Liver (tissue), 8 donors: ENCODE measurements at regions not wholly inside any gene's neighbourhood (a gene's known extent, or its start where the extent isn't known, plus 50 kb on each side); places are given as distances from the start of the nearest gene placed in this dataset.
A peak's percentile ranks its signal among the peaks of the same experiment; 100 is the strongest.
"Not testable (repeated sequence)": the region's sequence is repeated elsewhere in the genome, so short reads cannot be mapped to it uniquely, and the experiment has no call there.

ENCODE experiments used
- DNase-seq: peaks from one replicate; pipeline ENCODE4 v3.0.0-alpha.2; 2017; ENCODE audit warnings: low spot score
- H3K27ac ChIP-seq, 2 donors: one replicate each; pipeline ENCODE4 v1.7.0; 2013; ENCODE audit warnings: inconsistent platforms in 2 of 2, low read length in 2 of 2, control low read depth in 1 of 2, low read depth in 1 of 2, mild to moderate bottlenecking in 1 of 2
- H3K27me3 ChIP-seq, 4 donors: one replicate each; pipeline versions ENCODE4 v1.6.1 to v1.7.0; 2013; ENCODE audit warnings: low read length in 3 of 4, inconsistent platforms in 1 of 4, mild to moderate bottlenecking in 1 of 4, moderate library complexity in 1 of 4; ENCODE audit not compliant: control insufficient read depth in 4 of 4, insufficient read depth in 4 of 4
- H3K36me3 ChIP-seq, 4 donors: one replicate each; pipeline versions ENCODE4 v1.6.1 to v1.7.0; 2013; ENCODE audit warnings: low read length in 3 of 4, mild to moderate bottlenecking in 3 of 4, low read depth in 1 of 4, moderate library complexity in 1 of 4; ENCODE audit not compliant: control insufficient read depth in 4 of 4, insufficient read depth in 3 of 4
- H3K4me1 ChIP-seq, 4 donors: one replicate each; pipeline versions ENCODE4 v1.6.1 to v1.7.0; 2013; ENCODE audit warnings: low read length in 3 of 4, mild to moderate bottlenecking in 3 of 4, moderate library complexity in 1 of 4; ENCODE audit not compliant: control insufficient read depth in 4 of 4, insufficient read depth in 4 of 4
- H3K4me3 ChIP-seq, 3 donors: one replicate each; pipeline versions ENCODE4 v1.6.1 to v1.7.0; 2013; ENCODE audit warnings: low read length in 3 of 3, control low read depth in 1 of 3, low read depth in 1 of 3, mild to moderate bottlenecking in 1 of 3
- H3K9ac ChIP-seq, 2 donors: one replicate each; pipeline ENCODE4 v1.7.0; 2013; ENCODE audit warnings: low read length in 2 of 2, mild to moderate bottlenecking in 2 of 2, moderate library complexity in 2 of 2, control low read depth in 1 of 2, low read depth in 1 of 2
- H3K9me3 ChIP-seq, 4 donors: one replicate each; pipeline versions ENCODE4 v1.6.1 to v1.7.0; 2013; ENCODE audit warnings: low read length in 3 of 4; ENCODE audit not compliant: control insufficient read depth in 4 of 4
- ATF3 ChIP-seq: IDR thresholded peaks from 2 replicates; pipeline ENCODE4 v1.6.1; 2016; ENCODE audit warnings: antibody characterized with exemption
- CTCF ChIP-seq: fragments of 150-350 bp; IDR thresholded peaks from 2 replicates; pipeline ENCODE4 v1.5.1; 2017; ENCODE audit warnings: improper control_type of control experiment, low read depth, low read length; ENCODE audit not compliant: missing input control
- EGR1 ChIP-seq, 2 donors: IDR thresholded peaks; 2 replicates each; pipeline ENCODE4 v1.6.1; 2016 to 2018; ENCODE audit warnings: antibody characterized with exemption in 2 of 2, low read depth in 2 of 2
- FOXA1 ChIP-seq: IDR thresholded peaks from 2 replicates; pipeline ENCODE4 v1.6.1; 2016; ENCODE audit warnings: antibody characterized with exemption
- FOXA2 ChIP-seq: IDR thresholded peaks from 2 replicates; pipeline ENCODE4 v1.6.1; 2016; ENCODE audit warnings: antibody characterized with exemption
- GABPA ChIP-seq, 2 donors: IDR thresholded peaks in 1 of 2; conservative IDR thresholded peaks in 1 of 2; 2 replicates each; pipeline ENCODE4 v1.6.1; 2016; ENCODE audit warnings: antibody characterized with exemption in 2 of 2, mild to moderate bottlenecking in 1 of 2, moderate library complexity in 1 of 2
- HNF4A ChIP-seq, 2 donors: conservative IDR thresholded peaks; 2 replicates each; pipeline ENCODE4 v1.6.1; 2016; ENCODE audit warnings: antibody characterized with exemption in 2 of 2, mild to moderate bottlenecking in 2 of 2
- HNF4G ChIP-seq: IDR thresholded peaks from 2 replicates; pipeline ENCODE4 v1.6.1; 2016; ENCODE audit warnings: antibody characterized with exemption
- JUND ChIP-seq, 2 donors: IDR thresholded peaks; 2 replicates each; pipeline ENCODE4 v1.6.1; 2016; ENCODE audit warnings: antibody characterized with exemption in 2 of 2
- MAX ChIP-seq: IDR thresholded peaks from 2 replicates; pipeline ENCODE4 v1.6.1; 2016; ENCODE audit warnings: antibody characterized with exemption
- NR2F2 ChIP-seq: IDR thresholded peaks from 2 replicates; pipeline ENCODE4 v1.6.1; 2016; ENCODE audit warnings: antibody characterized with exemption
- RAD21 ChIP-seq, 2 donors: IDR thresholded peaks; 2 replicates each; pipeline ENCODE4 v1.6.1; 2016; ENCODE audit warnings: antibody characterized with exemption in 2 of 2, mild to moderate bottlenecking in 2 of 2
- RXRA ChIP-seq, 2 donors: IDR thresholded peaks; 2 replicates each; pipeline ENCODE4 v1.6.1; 2017 to 2018; ENCODE audit warnings: antibody characterized with exemption in 2 of 2, mild to moderate bottlenecking in 1 of 2
- SP1 ChIP-seq: IDR thresholded peaks from 2 replicates; pipeline ENCODE4 v1.6.1; 2018; ENCODE audit warnings: antibody characterized with exemption, mild to moderate bottlenecking
- TAF1 ChIP-seq: conservative IDR thresholded peaks from 2 replicates; pipeline ENCODE4 v1.6.1; 2016; ENCODE audit warnings: antibody characterized with exemption, mild to moderate bottlenecking
- YY1 ChIP-seq: IDR thresholded peaks from 2 replicates; pipeline ENCODE4 v1.6.1; 2016; ENCODE audit warnings: antibody characterized with exemption, mild to moderate bottlenecking
- ZBTB33 ChIP-seq: IDR thresholded peaks from 2 replicates; pipeline ENCODE4 v1.6.1; 2016; ENCODE audit warnings: antibody characterized with exemption
- WGBS: extraction: QIAGEN DNeasy Blood & Tissue Kit; methylation state at CpG from one replicate; pipeline ENCODE4 v1.1.7; 2013; 5-methylcytosine and 5-hydroxymethylcytosine counted together
- donor health status: healthy.
- donor health status: healthy.
- donor health status: healthy.
- donor health status: healthy.
- donor health status: healthy.

GRCh38 chr4:3879681-3880614 lies 113.8 kb downstream of the ADRA2C start:
- Histone ChIP-seq H3K27ac (no peak overlapping the region), H3K4me3 (no peak overlapping the region)
- peak; percentile 24 for DNase-seq

GRCh38 chr4:3880615-3881120 lies 114.5 kb downstream of the ADRA2C start:
- peak; percentile 71 for DNase-seq
- no peaks in the 10 kb centered on the region for H3K36me3 ChIP-seq
- H3K9ac ChIP-seq: no peak overlapping the region
- no peak overlapping the region for H3K4me3 ChIP-seq
- H3K9me3 ChIP-seq: peaks cover 0 to 2% (median under 1%) of the 10 kb centered on the region in 4 donors
- H3K27ac ChIP-seq: no peak overlapping the region
- peak; percentile 90 to 95 for TF ChIP-seq RAD21 (IDR thresholded peaks at IDR 0.05)
- TF ChIP-seq NR2F2: no peak
- peak; percentile 71 for TF ChIP-seq CTCF
- no peak for TF ChIP-seq ZBTB33
- H3K27me3 ChIP-seq: peaks cover 0 to 21% (median 6%) of the 10 kb centered on the region in 4 donors
- 3% methylated on average over 18 of the region's 18 CpGs for WGBS
- H3K4me1 ChIP-seq: no peaks in the 10 kb centered on the region

More at GRCh38 chr4:3879681-3880614, 113.8 kb downstream of the ADRA2C start:
- Histone ChIP-seq H3K36me3 (no peaks in the 10 kb centered on the region), H3K4me1 (no peaks in the 10 kb centered on the region), H3K9me3 (peaks cover 0 to 2% (median under 1%) of the 10 kb centered on the region in 4 donors), H3K27me3 (peaks cover 0 to 24% (median 6%) of the 10 kb centered on the region in 4 donors), H3K9ac (no peak overlapping the region)
- TF ChIP-seq NR2F2 (no peak), HNF4G (no peak), MAX (no peak), HNF4A (conservative IDR thresholded peaks at IDR 0.05) (no peak), ATF3 (no peak), YY1 (no peak), FOXA1 (no peak), SP1 (no peak), CTCF (no peak), TAF1 (no peak), RXRA (IDR thresholded peaks at IDR 0.05) (no peak), GABPA (IDR thresholded peaks at IDR 0.05 in 1 of 2, conservative IDR thresholded peaks at IDR 0.05 in 1 of 2) (no peak), ZBTB33 (no peak), EGR1 (IDR thresholded peaks at IDR 0.05; ENCODE audit: low read depth in 2 of 2) (no peak), FOXA2 (no peak), RAD21 (IDR thresholded peaks at IDR 0.05) (no peak), JUND (IDR thresholded peaks at IDR 0.05) (no peak)
- WGBS: 17% methylated on average over 46 of the region's 46 CpGs

GRCh38 chr4:3882316-3882885 lies 116.2 kb downstream of the ADRA2C start:
- H3K4me3 ChIP-seq, H3K4me1 ChIP-seq, DNase-seq, H3K36me3 ChIP-seq, H3K9ac ChIP-seq, H3K27ac ChIP-seq, H3K9me3 ChIP-seq: not testable (repeated sequence)
- peaks cover 0 to 19% (median 6%) of the 10 kb centered on the region in 4 donors for H3K27me3 ChIP-seq
- WGBS: 71% methylated on average over 12 of the region's 12 CpGs
